ENCODE measurements at regions not wholly inside any gene's neighbourhood (a gene's known extent, or its start where the extent isn't known, plus 50 kb on each side); places are given as distances from the start of the nearest gene placed in this dataset.

DNA sequence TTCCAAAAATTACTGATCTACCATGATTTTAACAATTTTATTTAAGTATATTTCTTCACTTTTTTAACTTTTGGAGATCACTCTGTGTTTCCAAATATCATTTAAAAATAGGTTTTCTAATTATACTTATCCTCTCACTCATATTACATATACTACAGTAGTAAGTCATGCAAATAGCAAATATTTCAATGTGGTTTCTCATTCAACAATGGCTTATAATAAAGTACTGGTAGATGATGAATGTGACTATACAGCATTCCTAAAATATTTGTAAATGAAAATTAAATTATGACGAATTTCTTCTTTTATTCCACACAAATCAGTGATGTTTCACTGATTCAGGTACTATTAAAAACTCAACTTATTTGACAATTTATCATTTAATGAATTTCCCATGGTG lies 176.3 kb upstream of the MEF2C start:
- TF ChIP-seq EZH2phosphoT487 (IDR thresholded peaks at IDR 0.05; ENCODE audit: borderline replicate concordance, low read length) (no peak), EZH2 (IDR thresholded peaks at IDR 0.05; ENCODE audit: low read length, unreplicated experiment) (no peak)

Measured in PC-3 (cell line).